COLO668 (cell line): ENCODE measurements at regions not wholly inside any gene's neighbourhood (a gene's known extent, or its start where the extent isn't known, plus 50 kb on each side); places are given as distances from the start of the nearest gene placed in this dataset.
"Not testable (repeated sequence)": the region's sequence is repeated elsewhere in the genome, so short reads cannot be mapped to it uniquely, and the experiment has no call there.

Experiments used
- DNase-seq: peaks from one replicate; lab custom pipeline; 2025; ENCODE audit not compliant: unreplicated experiment; lab: John Stamatoyannopoulos, UW

DNA sequence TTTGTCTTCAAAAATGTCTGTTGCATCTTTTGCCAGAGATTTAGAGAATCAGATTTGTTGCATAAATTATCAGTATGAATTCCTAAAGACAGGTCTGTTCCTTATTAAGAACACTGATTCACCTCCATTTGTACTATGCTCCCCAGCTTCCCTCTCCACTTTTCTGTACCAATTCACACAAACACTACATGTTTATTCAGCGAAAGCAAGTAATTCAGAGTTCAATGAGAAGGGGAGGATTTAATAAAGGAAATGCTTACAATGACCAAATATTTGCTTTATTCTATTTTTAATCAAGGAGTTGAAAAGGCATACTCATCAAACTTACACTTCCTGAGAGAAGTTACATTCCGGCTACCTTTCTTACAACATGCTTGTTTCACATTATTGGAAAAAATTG lies 135.5 kb downstream of the NBPF8 start:
- not testable (repeated sequence) for DNase-seq

GRCh38 chr1:120552190-120552589 lies 137.4 kb downstream of the NBPF8 start:
- DNase-seq = not testable (repeated sequence)

DNA sequence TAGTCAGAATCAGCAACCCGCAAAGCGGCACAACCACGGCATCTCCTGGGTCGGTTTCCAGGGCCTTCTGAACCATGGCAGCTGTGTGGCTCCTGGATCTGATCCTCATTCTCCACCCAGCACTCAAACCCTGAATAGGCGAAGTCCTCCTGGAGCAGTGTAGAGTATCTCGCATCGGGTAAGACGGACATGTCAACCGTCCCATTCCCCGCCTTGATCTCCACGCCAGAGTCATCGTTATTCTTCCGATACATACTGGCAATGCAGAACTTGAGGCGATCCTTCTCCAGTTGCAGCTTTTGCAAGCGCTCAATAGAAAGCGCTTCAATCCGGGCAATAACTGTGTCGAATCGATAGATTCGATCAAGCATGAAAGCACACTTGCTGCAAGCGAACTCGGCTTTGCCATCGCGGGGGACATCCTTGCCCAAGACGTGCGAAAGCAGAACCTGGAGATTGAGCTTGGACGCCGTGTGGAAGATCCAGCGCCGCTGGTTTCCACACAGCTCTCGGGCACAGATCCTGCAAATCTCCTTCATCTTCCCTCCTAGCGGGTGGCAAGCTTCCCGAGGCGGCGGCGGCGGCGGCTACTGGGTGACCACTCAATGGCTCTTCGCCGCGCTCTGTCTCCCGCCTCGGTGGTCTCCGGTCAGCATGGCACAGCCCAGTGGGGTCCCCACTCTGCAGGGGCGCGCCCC lies 142.9 kb downstream of the NBPF8 start:
- not testable (repeated sequence) for DNase-seq

DNA sequence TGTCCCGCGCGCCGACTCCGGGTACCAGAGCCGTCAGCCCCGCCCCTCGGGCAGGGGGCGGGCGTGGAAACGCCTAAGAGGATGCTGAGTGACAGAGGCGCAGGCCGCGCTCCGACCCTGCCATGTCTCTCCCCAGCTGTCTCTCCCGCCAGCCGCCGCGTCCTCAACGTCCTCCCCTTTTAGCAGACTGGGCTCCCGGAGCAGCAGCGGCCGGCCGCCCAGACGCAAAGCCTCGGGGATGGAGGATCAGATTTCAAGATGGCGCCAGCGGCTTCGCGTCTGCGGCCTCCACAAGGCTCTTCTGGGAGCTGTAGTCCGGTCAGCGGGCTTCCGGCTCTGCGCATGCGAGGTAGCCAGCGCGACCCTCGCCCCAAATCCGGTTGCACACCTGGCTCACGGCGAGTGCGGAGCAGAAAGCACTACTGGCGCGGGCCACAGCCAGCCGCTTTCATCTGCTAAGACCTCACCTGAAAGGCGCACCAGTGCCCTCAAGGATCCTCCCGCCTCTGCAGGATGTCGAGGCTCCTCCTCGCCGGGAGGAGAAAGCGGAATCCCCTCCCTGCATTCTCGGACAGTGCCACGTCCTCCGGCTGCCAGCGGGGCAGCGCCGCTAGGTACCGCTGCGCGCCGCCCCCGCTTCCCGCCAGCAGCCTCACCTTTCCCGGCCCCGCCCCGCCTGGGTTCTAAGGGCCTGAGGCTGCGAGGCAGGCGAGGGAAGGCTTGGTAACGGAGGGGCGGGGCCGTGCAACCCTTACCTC lies 143.6 kb downstream of the NBPF8 start:
- peak; percentile 65 for DNase-seq

DNA sequence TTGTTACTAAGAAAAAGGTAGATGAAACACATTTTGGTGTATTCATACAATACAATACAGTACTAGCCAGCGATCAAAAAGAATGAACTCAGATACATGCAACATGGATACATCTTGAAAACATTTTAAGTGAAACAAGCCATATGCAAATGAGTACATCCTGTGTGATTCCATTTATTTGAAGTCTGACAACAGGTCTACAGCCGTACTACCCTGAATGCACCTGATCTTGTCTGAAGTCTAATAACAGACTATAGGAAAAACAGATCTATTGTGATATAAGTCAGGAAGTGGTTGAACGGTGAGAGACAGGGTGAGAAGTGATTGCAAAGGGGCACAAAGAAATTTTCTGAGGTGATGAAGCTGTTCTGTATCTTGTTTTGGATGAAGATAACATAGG lies 146.9 kb downstream of the NBPF8 start:
- not testable (repeated sequence) for DNase-seq

GRCh38 chr1:120565396-120565795 lies 150.6 kb downstream of the NBPF8 start:
- not testable (repeated sequence) for DNase-seq

DNA sequence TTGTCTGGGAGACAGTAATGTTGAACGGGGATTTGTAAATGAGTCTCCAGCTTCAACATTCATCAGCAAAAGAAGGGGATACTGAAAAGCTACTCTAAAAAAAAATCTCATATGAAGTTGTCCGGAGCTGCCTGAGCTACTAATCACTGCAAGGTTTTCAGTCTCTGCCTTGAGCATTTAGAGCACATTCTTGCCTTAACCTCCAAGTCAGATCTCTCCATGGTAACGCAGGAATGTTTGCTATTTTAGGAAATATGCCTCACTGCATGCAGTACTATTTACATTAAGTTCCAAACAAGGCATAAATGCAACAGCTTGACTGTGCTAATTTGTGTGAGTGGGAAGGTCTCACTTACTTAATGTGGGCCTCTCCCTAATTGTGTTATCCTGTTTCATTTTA lies 152.8 kb downstream of the NBPF8 start:
- not testable (repeated sequence) for DNase-seq

GRCh38 chr1:120575201-120575600 lies 148.5 kb upstream of the NBPF26 start:
- DNase-seq = not testable (repeated sequence)

DNA sequence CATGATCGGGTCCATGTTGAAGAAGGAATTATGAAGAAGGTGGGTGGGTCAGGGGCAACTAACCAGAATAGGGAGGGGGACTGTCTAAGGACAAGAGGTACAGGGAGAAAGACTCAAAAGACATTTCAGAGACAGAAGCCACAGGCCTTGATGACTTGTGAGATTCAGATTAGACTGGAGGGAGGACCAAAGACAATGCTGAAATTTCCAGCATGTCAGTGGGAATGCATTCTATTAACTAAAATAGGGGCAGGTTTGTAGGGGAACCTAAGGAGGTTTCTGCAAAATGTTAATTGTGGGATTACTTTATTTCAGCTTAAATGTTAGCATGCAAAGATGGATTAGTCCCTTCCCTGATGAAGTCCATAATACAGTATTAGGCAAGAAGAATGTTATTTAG lies 141.6 kb upstream of the NBPF26 start:
- DNase-seq = not testable (repeated sequence)

DNA sequence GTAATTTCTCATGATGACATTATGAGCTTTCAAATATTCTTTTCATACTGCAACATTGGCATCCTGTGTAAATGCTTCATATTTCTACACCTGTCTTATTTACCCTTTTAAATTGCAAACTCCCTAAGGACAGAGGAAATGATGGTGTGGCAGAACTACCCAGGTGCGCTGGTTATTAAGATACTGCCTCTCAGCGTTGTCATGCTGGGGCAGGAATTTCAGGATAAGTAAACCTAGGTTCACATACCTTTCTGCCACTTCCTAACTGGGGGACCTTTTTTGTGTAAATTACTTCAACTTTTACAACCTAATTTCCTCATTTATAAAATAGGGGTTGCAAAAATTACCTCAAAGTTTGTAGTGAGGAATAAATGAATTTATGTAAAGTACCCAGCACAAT lies 137.7 kb upstream of the NBPF26 start:
- DNase-seq = not testable (repeated sequence)

GRCh38 chr1:120588811-120589210 lies 134.9 kb upstream of the NBPF26 start:
- not testable (repeated sequence) for DNase-seq

DNA sequence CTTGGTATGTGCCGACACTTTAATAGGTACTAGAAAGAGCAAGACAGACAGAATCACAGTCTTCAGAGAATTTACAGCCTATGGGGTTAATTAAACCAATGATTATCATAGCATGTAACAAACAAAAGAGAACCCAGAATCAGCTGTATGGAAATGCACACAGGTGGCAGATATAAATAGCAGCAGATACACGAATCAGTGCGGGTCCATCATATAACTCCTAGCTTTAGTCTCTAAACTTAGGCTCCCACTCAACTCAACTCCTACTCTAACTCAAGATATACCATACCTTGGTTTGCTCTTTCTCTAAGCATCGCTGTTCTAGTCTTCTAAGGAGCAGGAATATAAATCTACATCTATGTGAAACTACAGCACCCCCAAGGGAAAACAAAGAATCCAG lies 132.0 kb upstream of the NBPF26 start:
- not testable (repeated sequence) for DNase-seq

DNA sequence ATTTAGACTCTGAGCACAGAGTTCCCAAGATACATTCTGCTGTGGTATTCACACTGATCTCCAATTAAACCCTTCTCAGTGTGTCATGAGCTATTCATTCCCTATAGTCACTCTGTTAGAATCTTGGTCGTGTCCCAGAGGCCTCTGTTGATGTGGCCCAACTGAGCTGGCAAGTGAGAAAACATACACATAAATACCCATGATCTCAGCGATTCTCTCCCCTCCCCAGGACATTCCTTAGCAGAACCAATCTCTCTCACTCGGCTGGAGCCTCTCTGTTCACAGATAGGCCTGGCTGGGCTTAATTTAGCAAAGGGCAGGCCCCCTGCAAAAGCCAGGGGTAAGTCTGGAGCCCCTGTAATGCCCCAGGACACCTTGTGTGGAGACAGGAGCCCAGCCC lies 130.8 kb upstream of the NBPF26 start:
- DNase-seq = not testable (repeated sequence)

DNA sequence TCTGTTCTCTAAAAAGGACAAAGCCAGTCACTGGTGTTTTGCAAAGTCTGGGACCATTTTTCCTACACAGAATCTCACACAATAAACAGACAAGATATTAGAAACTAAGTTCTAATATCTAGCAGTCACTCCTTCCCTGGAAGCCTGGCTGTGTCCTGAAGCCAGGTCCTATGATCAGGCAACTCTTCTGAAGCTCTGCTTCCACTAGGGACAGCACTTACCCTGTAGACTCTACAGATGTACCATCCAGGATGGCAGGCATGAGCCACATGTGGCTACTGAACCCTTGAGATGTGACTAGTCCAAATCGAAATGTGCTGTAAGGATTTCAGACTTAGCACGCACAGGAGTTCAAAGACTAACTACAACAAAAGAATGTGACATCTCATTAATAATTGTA lies 130.1 kb upstream of the NBPF26 start:
- not testable (repeated sequence) for DNase-seq

DNA sequence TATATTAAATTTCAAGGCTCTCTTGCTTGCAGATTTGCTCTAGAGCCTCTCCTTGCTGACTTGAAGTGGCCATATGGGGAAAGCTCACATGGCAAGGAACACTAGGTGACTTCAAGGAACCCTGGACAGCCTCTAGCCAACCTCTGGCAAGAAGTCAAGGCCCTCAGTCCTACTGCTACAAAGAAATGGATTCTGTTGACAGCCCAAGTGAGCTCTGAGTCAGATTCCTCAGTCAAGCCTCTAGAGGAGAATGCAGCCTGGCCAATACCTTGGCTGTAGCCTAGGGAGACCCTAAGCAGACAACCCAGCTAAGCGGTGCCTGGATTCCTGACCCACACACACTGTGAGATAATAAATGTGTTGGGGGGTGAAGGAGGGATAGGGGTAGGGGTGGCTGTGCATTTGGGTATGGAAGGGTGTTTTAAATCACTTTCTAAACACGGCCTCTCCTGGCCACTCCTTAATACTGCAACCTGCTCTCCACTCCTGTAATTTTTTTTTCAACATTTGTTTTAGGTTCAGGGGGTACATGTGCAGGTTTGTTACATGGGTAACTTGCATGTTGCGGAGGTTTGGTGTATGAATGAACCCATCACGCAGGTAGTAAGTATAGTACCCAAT lies 125.3 kb upstream of the NBPF26 start:
- DNase-seq = not testable (repeated sequence)

DNA sequence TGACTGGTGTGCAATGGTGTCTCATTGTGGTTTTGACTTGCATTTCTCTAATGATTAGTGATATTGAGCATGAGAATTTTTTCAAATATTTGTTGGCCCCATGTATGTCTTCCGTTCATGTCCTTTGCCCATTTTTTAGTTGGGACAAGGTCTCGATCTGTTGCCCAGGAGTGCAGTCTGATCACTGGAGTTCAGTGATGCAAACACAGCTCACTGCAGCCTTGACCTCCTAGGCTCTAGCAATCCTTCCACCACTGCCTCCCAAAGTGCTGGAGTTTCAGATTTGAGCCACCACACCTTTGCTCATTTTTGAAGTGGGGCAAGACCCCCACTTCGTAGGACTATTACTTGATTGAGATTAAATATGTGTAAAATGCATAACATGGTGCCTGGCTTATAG lies 124.2 kb upstream of the NBPF26 start:
- DNase-seq = not testable (repeated sequence)

GRCh38 chr1:120600442-120601041 lies 123.2 kb upstream of the NBPF26 start:
- DNase-seq = not testable (repeated sequence)

DNA sequence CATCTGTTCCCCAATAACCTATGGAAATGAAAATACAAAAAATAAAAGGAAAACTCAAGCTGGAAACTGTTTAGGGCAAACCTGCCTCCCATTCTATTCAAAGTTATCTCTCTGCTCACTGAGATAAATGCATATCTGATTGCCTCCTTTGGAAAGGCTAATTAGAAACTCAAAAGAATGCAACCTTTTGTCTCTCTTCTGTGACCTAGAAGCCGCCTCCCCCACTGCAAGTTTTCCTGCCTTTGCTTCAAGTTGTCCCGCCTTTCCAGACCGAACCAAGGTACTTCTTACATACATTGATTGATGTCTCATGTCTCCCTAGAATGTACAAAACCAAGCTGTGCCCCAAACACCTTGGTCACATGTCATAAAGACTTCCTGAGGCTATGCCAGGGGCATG lies 115.9 kb upstream of the NBPF26 start:
- not testable (repeated sequence) for DNase-seq

GRCh38 chr1:120608314-120609014 lies 115.3 kb upstream of the NBPF26 start:
- DNase-seq = not testable (repeated sequence)

DNA sequence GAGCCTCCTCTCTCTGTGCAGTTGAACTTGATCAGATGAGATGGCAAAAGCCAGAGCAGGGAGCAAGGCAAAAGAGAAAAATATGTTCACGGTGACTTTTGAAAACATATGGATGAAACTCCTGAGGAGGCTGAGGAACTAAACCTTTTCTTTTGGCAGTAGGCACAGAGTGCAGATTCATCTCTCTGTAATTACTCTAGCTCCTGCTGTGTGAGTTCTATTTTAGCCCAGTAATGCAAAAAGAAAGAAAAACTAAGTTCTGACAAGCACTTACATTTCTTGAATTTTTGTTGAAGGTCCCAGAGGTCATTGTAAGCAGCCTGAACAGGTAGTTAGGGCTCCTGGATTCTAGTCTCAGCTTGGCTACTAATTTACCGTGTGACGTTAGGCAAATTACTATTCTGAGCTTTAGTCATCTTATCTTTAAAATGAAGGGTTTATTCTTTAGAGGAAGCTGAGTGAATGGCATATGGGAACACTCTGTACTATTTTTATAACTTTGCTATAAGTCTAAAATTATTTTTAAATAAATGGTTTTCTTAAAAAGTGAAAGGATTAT lies 114.7 kb upstream of the NBPF26 start:
- DNase-seq = not testable (repeated sequence)
